ENCODE measurements at regions not wholly inside any gene's neighbourhood (a gene's known extent, or its start where the extent isn't known, plus 50 kb on each side); places are given as distances from the start of the nearest gene placed in this dataset.

DNA sequence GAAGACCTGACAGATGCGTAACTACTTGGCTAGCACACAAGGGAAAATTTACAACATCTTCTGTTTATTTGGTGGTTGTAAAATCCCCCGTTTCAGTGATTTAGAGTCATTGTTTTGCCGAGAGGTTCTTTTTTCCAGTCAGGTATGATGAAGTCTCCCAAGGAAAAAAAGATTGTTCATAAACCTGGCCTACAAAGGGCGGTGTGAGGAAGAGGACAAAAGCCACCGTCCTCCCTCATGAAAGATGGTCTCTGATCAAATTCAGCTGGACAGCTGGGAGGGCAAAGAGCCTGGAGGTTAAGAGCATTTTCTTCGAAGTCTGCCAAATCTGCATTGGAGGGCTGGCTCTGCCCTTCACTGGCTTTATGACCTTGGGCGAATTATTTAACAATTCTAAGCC is 419.9 kb downstream of the HAPSTR1 start:
- no TSS peak for BruUV-seq (replicated peaks)
- no peak for TF ChIP-seq TCF7L2 (IDR thresholded peaks at IDR 0.05; ENCODE audit: low read depth, low read length)
- no peak for TF ChIP-seq POLR2AphosphoS5 (IDR thresholded peaks at IDR 0.05; ENCODE audit: low read depth, low read length)
- no peak for TF ChIP-seq CTCF (IDR thresholded peaks at IDR 0.05)
- no peak for TF ChIP-seq SIN3A (IDR thresholded peaks at IDR 0.05; ENCODE audit: borderline replicate concordance, insufficient read depth, low read depth, low read length)
- TF ChIP-seq, protein P1, sequence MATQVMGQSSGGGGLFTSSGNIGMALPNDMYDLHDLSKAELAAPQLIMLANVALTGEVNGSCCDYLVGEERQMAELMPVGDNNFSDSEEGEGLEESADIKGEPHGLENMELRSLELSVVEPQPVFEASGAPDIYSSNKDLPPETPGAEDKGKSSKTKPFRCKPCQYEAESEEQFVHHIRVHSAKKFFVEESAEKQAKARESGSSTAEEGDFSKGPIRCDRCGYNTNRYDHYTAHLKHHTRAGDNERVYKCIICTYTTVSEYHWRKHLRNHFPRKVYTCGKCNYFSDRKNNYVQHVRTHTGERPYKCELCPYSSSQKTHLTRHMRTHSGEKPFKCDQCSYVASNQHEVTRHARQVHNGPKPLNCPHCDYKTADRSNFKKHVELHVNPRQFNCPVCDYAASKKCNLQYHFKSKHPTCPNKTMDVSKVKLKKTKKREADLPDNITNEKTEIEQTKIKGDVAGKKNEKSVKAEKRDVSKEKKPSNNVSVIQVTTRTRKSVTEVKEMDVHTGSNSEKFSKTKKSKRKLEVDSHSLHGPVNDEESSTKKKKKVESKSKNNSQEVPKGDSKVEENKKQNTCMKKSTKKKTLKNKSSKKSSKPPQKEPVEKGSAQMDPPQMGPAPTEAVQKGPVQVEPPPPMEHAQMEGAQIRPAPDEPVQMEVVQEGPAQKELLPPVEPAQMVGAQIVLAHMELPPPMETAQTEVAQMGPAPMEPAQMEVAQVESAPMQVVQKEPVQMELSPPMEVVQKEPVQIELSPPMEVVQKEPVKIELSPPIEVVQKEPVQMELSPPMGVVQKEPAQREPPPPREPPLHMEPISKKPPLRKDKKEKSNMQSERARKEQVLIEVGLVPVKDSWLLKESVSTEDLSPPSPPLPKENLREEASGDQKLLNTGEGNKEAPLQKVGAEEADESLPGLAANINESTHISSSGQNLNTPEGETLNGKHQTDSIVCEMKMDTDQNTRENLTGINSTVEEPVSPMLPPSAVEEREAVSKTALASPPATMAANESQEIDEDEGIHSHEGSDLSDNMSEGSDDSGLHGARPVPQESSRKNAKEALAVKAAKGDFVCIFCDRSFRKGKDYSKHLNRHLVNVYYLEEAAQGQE (IDR thresholded peaks at IDR 0.05; ENCODE audit: insufficient read depth in 1 of 2, low read depth in 2 of 2, low read length in 1 of 2): no peak
- H3K9me3 ChIP-seq (ENCODE audit: control insufficient read depth, insufficient read depth, low read depth, low read length): no peaks in the 10 kb centered on the region
- H3K36me3 ChIP-seq (ENCODE audit: control insufficient read depth, insufficient read depth, low read length): no peaks in the 10 kb centered on the region
- no peak overlapping the region for H3K27ac ChIP-seq (ENCODE audit: low read length)
- CTCF ChIA-PET: no interaction called here
- DNase-seq (ENCODE audit: low read depth, low spot score): no peak
- in situ Hi-C loops (cut with HindIII; ENCODE audit: low pct_unique_long_range_greater_than_20kb, low sequenced_read_pairs): no loop called here
- no peak overlapping the region for H3K4me3 ChIP-seq (ENCODE audit: low read depth in 2 of 2, low read length in 2 of 2)
- intact Hi-C loops (cut with micrococcal nuclease; ENCODE audit: unreplicated experiment): no loop called here
- ATAC-seq: no peak
- no peaks in the 10 kb centered on the region for H3K4me1 ChIP-seq (ENCODE audit: control insufficient read depth, insufficient read depth, low read length)
- peaks cover 4% of the 10 kb centered on the region; the same call in 1 of the 2 replicates for H3K27me3 ChIP-seq (ENCODE audit: control insufficient read depth, insufficient read depth, low read length)
- POLR2A ChIA-PET: no interaction called here

GRCh38 chr16:9516444-9516843 is 425.0 kb downstream of the HAPSTR1 start:
- H3K36me3 ChIP-seq (ENCODE audit: control insufficient read depth, insufficient read depth, low read length): no peaks in the 10 kb centered on the region
- no peaks in the 10 kb centered on the region for H3K9me3 ChIP-seq (ENCODE audit: control insufficient read depth, insufficient read depth, low read depth, low read length)
- POLR2A ChIA-PET: no interaction called here
- in situ Hi-C loops (cut with HindIII; ENCODE audit: low pct_unique_long_range_greater_than_20kb, low sequenced_read_pairs) (no loop called here), intact Hi-C loops (cut with micrococcal nuclease; ENCODE audit: unreplicated experiment) (no loop called here)
- TF ChIP-seq TCF7L2 (IDR thresholded peaks at IDR 0.05; ENCODE audit: low read depth, low read length): no peak
- no peak for TF ChIP-seq SIN3A (IDR thresholded peaks at IDR 0.05; ENCODE audit: borderline replicate concordance, insufficient read depth, low read depth, low read length)
- no peak for TF ChIP-seq POLR2AphosphoS5 (IDR thresholded peaks at IDR 0.05; ENCODE audit: low read depth, low read length)
- TF ChIP-seq CTCF (IDR thresholded peaks at IDR 0.05): no peak
- TF ChIP-seq, protein P1 (IDR thresholded peaks at IDR 0.05; ENCODE audit: insufficient read depth in 1 of 2, low read depth in 2 of 2, low read length in 1 of 2): no peak
- BruUV-seq (replicated peaks): no TSS peak
- no peak overlapping the region for H3K27ac ChIP-seq (ENCODE audit: low read length)
- CTCF ChIA-PET: no interaction called here
- ATAC-seq (no peak), DNase-seq (ENCODE audit: low read depth, low spot score) (no peak)
- H3K4me1 ChIP-seq (ENCODE audit: control insufficient read depth, insufficient read depth, low read length): no peaks in the 10 kb centered on the region
- H3K4me3 ChIP-seq (ENCODE audit: low read depth in 2 of 2, low read length in 2 of 2): no peak overlapping the region
- peaks cover 6% of the 10 kb centered on the region for H3K27me3 ChIP-seq (ENCODE audit: control insufficient read depth, insufficient read depth, low read length)
